ENCODE measurements at regions not wholly inside any gene's neighbourhood (a gene's known extent, or its start where the extent isn't known, plus 50 kb on each side); places are given as distances from the start of the nearest gene placed in this dataset.

GRCh38 chr5:113866763-113867162, 353.3 kb downstream of the YTHDC2 start:
- no peak for TF ChIP-seq CTCF (IDR thresholded peaks at IDR 0.05)
- no peak for TF ChIP-seq TCF7L2 (IDR thresholded peaks at IDR 0.05; ENCODE audit: low read depth, low read length)
- TF ChIP-seq REST (IDR thresholded peaks at IDR 0.05; ENCODE audit: insufficient read depth in 1 of 2, low read depth in 2 of 2, low read length in 1 of 2) = no peak

Measured in Panc1 (cell line).